ENCODE measurements at regions not wholly inside any gene's neighbourhood (a gene's known extent, or its start where the extent isn't known, plus 50 kb on each side); places are given as distances from the start of the nearest gene placed in this dataset.

GRCh38 chr7:118971706-118972105, 747.2 kb downstream of the ANKRD7 start (continued):
- TF ChIP-seq CTCF (IDR thresholded peaks at IDR 0.05 in 2 of 3, conservative IDR thresholded peaks at IDR 0.05 in 1 of 3; ENCODE audit: control insufficient read depth in 2 of 3, extremely low read depth in 1 of 3, insufficient read depth in 1 of 3, low read depth in 3 of 3, low read length in 3 of 3) (no peak), MYB (IDR thresholded peaks at IDR 0.05; ENCODE audit: borderline replicate concordance, low read depth, low read length) (no peak), ZBTB40 (IDR thresholded peaks at IDR 0.05; ENCODE audit: borderline replicate concordance) (no peak)

- Histone ChIP-seq H3K9ac (ENCODE audit: control insufficient read depth, insufficient read depth, low read length) (no peak overlapping the region), H3K27me3 (replicated peaks in 1 of 2; ENCODE audit: control insufficient read depth in 2 of 2, insufficient read depth in 2 of 2, low read length in 1 of 2) (no peaks in the 10 kb centered on the region), H3K36me3 (ENCODE audit: control insufficient read depth in 2 of 2, insufficient read depth in 2 of 2, low read length in 1 of 2) (no peaks in the 10 kb centered on the region), H3K4me3 (no peak overlapping the region), H3K4me1 (ENCODE audit: control insufficient read depth, insufficient read depth, low read length) (no peaks in the 10 kb centered on the region), H4K20me1 (ENCODE audit: control insufficient read depth, insufficient read depth) (no peaks in the 10 kb centered on the region), H3K79me2 (ENCODE audit: control insufficient read depth, insufficient read depth, low read length) (no peaks in the 10 kb centered on the region), H3K9me3 (replicated peaks; ENCODE audit: control insufficient read depth, insufficient read depth, low read length) (no peaks in the 10 kb centered on the region), H2AFZ (ENCODE audit: control insufficient read depth, low read depth, low read length) (no peak overlapping the region), H3K4me2 (ENCODE audit: control insufficient read depth, insufficient read depth) (no peak overlapping the region), H3K27ac (ENCODE audit: control insufficient read depth, insufficient read depth) (no peak overlapping the region)
- TF ChIP-seq ZNF274 (IDR thresholded peaks at IDR 0.05; ENCODE audit: insufficient read depth, insufficient read length) (no peak), BCL11A (IDR thresholded peaks at IDR 0.05; ENCODE audit: low read depth, low read length) (no peak), YBX1 (IDR thresholded peaks at IDR 0.05) (no peak), MXI1 (IDR thresholded peaks at IDR 0.05; ENCODE audit: low read depth, low read length) (no peak), NFYB (IDR thresholded peaks at IDR 0.05; ENCODE audit: insufficient read depth, low read depth, low read length) (no peak), CUX1 (IDR thresholded peaks at IDR 0.05; ENCODE audit: insufficient replicate concordance, low read depth, low read length) (no peak)
- POLR2A ChIA-PET = no interaction called here
- no peak for DNase-seq (ENCODE audit: low read depth, low spot score)
- no TSS peak for BruUV-seq (replicated peaks)
- in situ Hi-C loops (cut with MboI) (no loop called here), intact Hi-C loops (cut with micrococcal nuclease; ENCODE audit: unreplicated experiment) (no loop called here)
- CTCF ChIA-PET = no interaction called here
- no peak for ATAC-seq
- SMC1A ChIA-PET (ENCODE audit: uncharacterized antibody, unreplicated experiment) = interaction anchor here (0.9 kb wide), 1 partner anchor 14 kb away, joined by 3 read pairs; no protein-coding TSS in a partner anchor
- RAD21 ChIA-PET (ENCODE audit: unreplicated experiment) = no interaction called here
- no peak for FAIRE-seq
- 0% methylated on average over 1 of the region's 1 CpG for WGBS (ENCODE audit: insufficient coverage, insufficient replicate concordance, low lambda C conversion rate, missing lambda C conversion rate)
Observed at GRCh38 chr7:118974836-118975235, 750.3 kb downstream of the ANKRD7 start.
